Chondrocyte (in vitro differentiated cells): ENCODE measurements at regions not wholly inside any gene's neighbourhood (a gene's known extent, or its start where the extent isn't known, plus 50 kb on each side); places are given as distances from the start of the nearest gene placed in this dataset.

Experiments
- DNase-seq: peaks from one replicate; pipeline ENCODE4 v3.0.0; 2021; ENCODE audit warnings: mixed read lengths, low spot score
- H3K27ac Mint-ChIP-seq: one replicate; pipeline ENCODE4 v1.8.0; 2021; ENCODE audit warnings: mild to moderate bottlenecking, moderate library complexity, mixed read lengths; ENCODE audit not compliant: unreplicated experiment
- H3K27me3 Mint-ChIP-seq: 2 replicates; pipeline ENCODE4 v1.8.0; 2021; ENCODE audit warnings: low read depth, mixed read lengths
- H3K36me3 Mint-ChIP-seq: 2 replicates; pipeline ENCODE4 v1.8.0; 2021; ENCODE audit warnings: low read depth, mixed read lengths
- H3K4me1 Mint-ChIP-seq: 2 replicates; pipeline ENCODE4 v1.8.0; 2021; ENCODE audit warnings: low read depth, mild to moderate bottlenecking, mixed read lengths
- H3K4me3 Mint-ChIP-seq: one replicate; pipeline ENCODE4 v1.8.0; 2021; ENCODE audit warnings: mild to moderate bottlenecking, moderate library complexity, mixed read lengths; ENCODE audit not compliant: unreplicated experiment
- H3K9me3 Mint-ChIP-seq: 2 replicates; pipeline ENCODE4 v1.8.0; 2021; ENCODE audit warnings: low read depth, mixed read lengths
- CTCF ChIP-seq: fragments of 200-600 bp; sonication (generic); IDR thresholded peaks from 2 replicates; pipeline ENCODE4 v1.5.0; 2021; ENCODE audit warnings: antibody characterized with exemption, mild to moderate bottlenecking, moderate library complexity

- H3K36me3 Mint-ChIP-seq, result no peaks in the 10 kb centered on the region
- H3K4me1 Mint-ChIP-seq, result peaks cover 8% of the 10 kb centered on the region
- H3K4me3 Mint-ChIP-seq, result no peak overlapping the region
- H3K27ac Mint-ChIP-seq, result no peak overlapping the region
- H3K9me3 Mint-ChIP-seq, result no peaks in the 10 kb centered on the region
- DNase-seq, result no peak
- no peaks in the 10 kb centered on the region for H3K27me3 Mint-ChIP-seq
- TF ChIP-seq CTCF, result no peak
Observed at GRCh38 chr14:84446250-84446649, 1083.7 kb upstream of the FLRT2 start.

DNA sequence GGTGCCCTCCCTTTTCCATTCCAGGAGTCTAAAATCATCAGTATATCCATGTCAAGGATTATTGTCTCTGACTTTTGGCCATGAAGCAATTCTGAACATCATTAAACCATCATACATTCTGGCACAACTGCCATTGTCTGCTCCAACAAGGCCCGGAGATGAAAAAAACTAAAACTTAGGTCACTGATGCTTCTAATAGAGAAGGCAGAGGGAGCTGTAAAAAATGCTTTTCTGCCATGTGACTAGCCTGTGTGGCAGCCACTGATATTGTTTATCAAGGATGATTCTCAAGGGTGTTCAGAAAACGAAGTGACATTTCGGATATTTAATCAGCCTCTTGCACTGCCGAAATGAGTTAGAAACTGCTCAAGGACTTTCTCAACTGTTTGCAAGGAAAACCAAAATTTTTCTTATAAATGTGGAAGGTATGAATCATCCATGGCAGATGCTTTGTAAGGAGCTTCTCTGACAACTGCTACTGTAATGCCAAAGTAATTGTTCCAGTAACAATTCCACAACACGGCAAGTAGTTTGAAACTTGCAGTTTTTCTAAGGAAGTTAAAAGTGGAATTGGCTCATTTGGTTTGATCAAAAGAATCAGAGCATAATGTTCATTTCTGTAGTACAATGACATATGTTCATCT lies 1076.5 kb upstream of the FLRT2 start:
- DNase-seq, result no peak
- Mint-ChIP-seq H3K27me3 (no peaks in the 10 kb centered on the region), H3K4me3 (no peak overlapping the region), H3K27ac (no peak overlapping the region), H3K4me1 (peaks cover 11% of the 10 kb centered on the region), H3K36me3 (no peaks in the 10 kb centered on the region), H3K9me3 (no peaks in the 10 kb centered on the region)
- no peak for TF ChIP-seq CTCF

DNA sequence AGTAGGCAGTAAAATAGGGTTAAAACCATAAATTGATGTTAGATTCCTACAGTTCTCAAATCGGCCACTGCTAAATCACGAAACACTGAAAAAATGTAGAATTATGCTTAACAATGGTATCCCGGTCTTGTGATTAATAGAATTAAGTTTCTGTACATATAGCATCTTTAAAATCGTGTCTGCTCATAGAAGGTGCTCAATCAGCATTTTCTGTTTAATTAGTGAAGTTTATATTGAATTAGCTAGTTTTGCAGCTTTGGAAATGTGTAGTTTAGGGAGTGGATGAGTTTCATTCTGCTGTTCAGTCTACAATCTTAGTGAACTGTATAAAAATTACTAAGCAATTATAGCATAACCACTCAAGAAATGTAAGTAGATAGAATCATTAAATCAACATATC lies 1075.8 kb upstream of the FLRT2 start:
- Mint-ChIP-seq H3K27me3 (no peaks in the 10 kb centered on the region), H3K4me3 (no peak overlapping the region), H3K9me3 (no peaks in the 10 kb centered on the region), H3K36me3 (no peaks in the 10 kb centered on the region), H3K27ac (no peak overlapping the region), H3K4me1 (peaks cover 11% of the 10 kb centered on the region)
- no peak for DNase-seq
- no peak for TF ChIP-seq CTCF

GRCh38 chr14:84456946-84457345 lies 1073.0 kb upstream of the FLRT2 start:
- Mint-ChIP-seq H3K4me1 (peaks cover 11% of the 10 kb centered on the region), H3K4me3 (no peak overlapping the region), H3K27me3 (no peaks in the 10 kb centered on the region), H3K36me3 (no peaks in the 10 kb centered on the region), H3K9me3 (no peaks in the 10 kb centered on the region), H3K27ac (no peak overlapping the region)
- TF ChIP-seq CTCF, result no peak
- no peak for DNase-seq

DNA sequence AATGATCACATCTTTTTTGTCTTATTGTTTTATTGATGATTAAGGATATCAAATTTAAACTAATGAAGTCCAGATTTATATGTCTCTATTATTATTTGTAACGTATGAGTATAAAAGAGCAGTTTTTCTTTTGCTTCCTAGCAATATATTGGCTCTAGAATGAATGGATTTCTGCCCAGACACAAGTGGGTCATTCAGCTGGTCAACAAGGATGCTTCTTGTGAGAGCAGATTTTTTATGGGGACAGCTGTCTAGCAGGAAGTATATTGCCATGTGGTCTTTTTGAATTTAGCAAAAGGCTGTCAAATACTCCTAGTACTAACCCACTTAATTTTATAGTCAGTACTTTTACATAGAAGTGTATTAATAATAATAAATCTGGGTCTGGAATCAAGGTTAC lies 1071.1 kb upstream of the FLRT2 start:
- H3K27ac Mint-ChIP-seq, result no peak overlapping the region
- no peak overlapping the region for H3K4me3 Mint-ChIP-seq
- no peak for TF ChIP-seq CTCF
- H3K27me3 Mint-ChIP-seq, result no peaks in the 10 kb centered on the region
- no peak for DNase-seq
- no peaks in the 10 kb centered on the region for H3K9me3 Mint-ChIP-seq
- no peaks in the 10 kb centered on the region for H3K36me3 Mint-ChIP-seq
- H3K4me1 Mint-ChIP-seq, result peaks cover 2% of the 10 kb centered on the region
